ENCODE measurements at regions not wholly inside any gene's neighbourhood (a gene's known extent, or its start where the extent isn't known, plus 50 kb on each side); places are given as distances from the start of the nearest gene placed in this dataset.
"Not testable (repeated sequence)": the region's sequence is repeated elsewhere in the genome, so short reads cannot be mapped to it uniquely, and the experiment has no call there.

GRCh38 chr21:26280148-26280547 is 109.6 kb upstream of the APP start:
- no peaks in the 10 kb centered on the region for H3K36me3 ChIP-seq (ENCODE audit: insufficient read depth, low read length)
- TF ChIP-seq FOXP2 (optimal IDR thresholded peaks at IDR 0.05; ENCODE audit: control extremely low read depth, extremely low read length, insufficient read depth) (no peak), EZH2 (IDR thresholded peaks at IDR 0.05) (no peak), POLR2AphosphoS5 (IDR thresholded peaks at IDR 0.05; ENCODE audit: borderline replicate concordance, low read depth, low read length) (no peak)
- no peaks in the 10 kb centered on the region for H3K9me3 ChIP-seq (ENCODE audit: low read depth, low read length)
- DNase-seq (ENCODE audit: low read depth, low spot score), result no peak
- no peak overlapping the region for H3K9ac ChIP-seq (ENCODE audit: insufficient read length)
- no peak overlapping the region for H3K4me3 ChIP-seq
- H3K27ac ChIP-seq, result peak overlapping the region; percentile 1; the same call in 1 of the 2 replicates

GRCh38 chr21:26275801-26276200 is 105.2 kb upstream of the APP start:
- H3K9me3 ChIP-seq (ENCODE audit: low read depth, low read length), result no peaks in the 10 kb centered on the region; the same call in 1 of the 2 replicates

DNA sequence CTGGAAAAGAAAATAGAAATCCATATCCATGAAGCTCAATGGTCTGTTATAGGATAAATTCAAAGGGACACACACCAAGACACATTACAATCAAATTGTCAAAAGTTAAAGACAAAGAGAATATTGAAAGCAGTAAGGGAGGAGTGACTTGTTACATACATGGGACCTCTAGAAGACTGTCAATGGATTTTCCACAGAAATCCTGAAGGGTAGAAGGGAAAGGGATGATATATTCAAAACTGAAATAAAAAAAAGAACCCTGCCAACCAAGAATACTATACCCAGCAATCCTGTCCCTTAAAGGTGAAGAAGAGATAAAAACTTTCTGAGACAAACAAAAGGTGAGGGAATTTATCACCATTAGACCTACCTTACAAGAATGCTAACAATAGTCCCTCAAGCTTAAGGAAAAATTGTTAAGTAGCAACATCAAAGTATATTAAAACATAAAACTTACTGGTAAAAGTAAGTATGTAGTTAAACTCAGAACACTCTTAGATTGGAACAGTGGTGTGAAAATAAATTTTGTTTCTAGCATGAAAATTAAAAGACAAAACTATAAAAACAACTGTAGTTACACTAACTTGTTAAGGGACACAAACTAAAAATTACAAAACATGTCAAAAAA is 103.2 kb upstream of the APP start:
- Histone ChIP-seq H3K9me3 (ENCODE audit: low read depth, low read length) (no peaks in the 10 kb centered on the region; the same call in 1 of the 2 replicates), H3K4me3 (no peak overlapping the region), H3K27ac (no peak overlapping the region), H3K36me3 (ENCODE audit: insufficient read depth, low read length) (no peaks in the 10 kb centered on the region), H3K9ac (ENCODE audit: insufficient read length) (no peak overlapping the region)
- TF ChIP-seq EZH2 (IDR thresholded peaks at IDR 0.05), result no peak
- no peak for TF ChIP-seq POLR2AphosphoS5 (IDR thresholded peaks at IDR 0.05; ENCODE audit: borderline replicate concordance, low read depth, low read length)
- TF ChIP-seq FOXP2 (optimal IDR thresholded peaks at IDR 0.05; ENCODE audit: control extremely low read depth, extremely low read length, insufficient read depth), result no peak
- DNase-seq (ENCODE audit: low read depth, low spot score), result no peak

More at GRCh38 chr21:26275801-26276200, 105.2 kb upstream of the APP start:
- DNase-seq (ENCODE audit: low read depth, low spot score), result no peak
- no peak overlapping the region for H3K27ac ChIP-seq
- H3K4me3 ChIP-seq, result no peak overlapping the region
- H3K9ac ChIP-seq (ENCODE audit: insufficient read length), result no peak overlapping the region
- no peaks in the 10 kb centered on the region for H3K36me3 ChIP-seq (ENCODE audit: insufficient read depth, low read length)
- TF ChIP-seq EZH2 (IDR thresholded peaks at IDR 0.05) (no peak), FOXP2 (optimal IDR thresholded peaks at IDR 0.05; ENCODE audit: control extremely low read depth, extremely low read length, insufficient read depth) (no peak), POLR2AphosphoS5 (IDR thresholded peaks at IDR 0.05; ENCODE audit: borderline replicate concordance, low read depth, low read length) (no peak)

DNA sequence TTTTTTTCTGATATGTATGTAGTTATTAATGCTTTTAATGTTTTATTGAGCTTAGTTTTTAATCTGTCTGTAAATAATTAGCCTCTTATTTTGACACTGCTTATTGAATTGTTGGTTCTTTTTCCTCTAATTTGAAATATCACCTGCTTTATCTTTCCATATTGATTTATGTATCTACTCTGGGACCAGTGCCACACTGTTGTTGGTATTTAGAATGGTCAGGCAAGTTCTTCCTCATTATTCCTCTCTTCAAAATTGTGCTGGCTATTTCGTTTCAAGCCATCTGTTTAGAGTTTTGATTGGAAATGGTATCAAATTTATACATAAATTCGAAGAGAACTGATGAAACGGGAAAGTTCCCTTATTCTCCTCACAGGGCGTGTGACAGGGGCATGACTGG is 96.8 kb upstream of the APP start:
- Histone ChIP-seq H3K4me3 (no peak overlapping the region), H3K36me3 (ENCODE audit: insufficient read depth, low read length) (no peaks in the 10 kb centered on the region), H3K27ac (no peak overlapping the region), H3K9ac (ENCODE audit: insufficient read length) (no peak overlapping the region), H3K9me3 (ENCODE audit: low read depth, low read length) (no peaks in the 10 kb centered on the region)
- no peak for DNase-seq (ENCODE audit: low read depth, low spot score)
- TF ChIP-seq POLR2AphosphoS5 (IDR thresholded peaks at IDR 0.05; ENCODE audit: borderline replicate concordance, low read depth, low read length), result no peak
- no peak for TF ChIP-seq FOXP2 (optimal IDR thresholded peaks at IDR 0.05; ENCODE audit: control extremely low read depth, extremely low read length, insufficient read depth)

DNA sequence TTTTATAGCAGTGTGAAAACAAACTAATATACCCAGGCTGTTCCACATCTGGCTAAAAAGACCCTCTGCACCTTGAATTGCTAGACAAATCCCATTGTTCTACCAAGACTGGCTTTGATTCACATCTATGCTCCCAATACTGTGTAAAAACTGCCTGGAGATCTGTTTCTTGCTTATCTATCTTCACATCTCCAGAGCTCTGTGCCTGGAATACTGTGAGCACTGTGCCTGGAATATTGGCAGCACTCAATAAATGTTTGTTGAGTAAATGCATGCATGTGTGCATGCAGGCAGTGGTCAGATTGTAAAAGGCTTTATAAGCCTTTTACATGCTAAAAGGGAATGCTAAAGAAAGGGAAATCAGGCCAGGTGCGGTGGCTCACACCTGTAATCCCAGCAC is 75.5 kb upstream of the APP start:
- H3K9ac ChIP-seq (ENCODE audit: insufficient read length), result no peak overlapping the region
- no peak overlapping the region for H3K27ac ChIP-seq
- H3K9me3 ChIP-seq (ENCODE audit: low read depth, low read length), result no peaks in the 10 kb centered on the region
- no peak for TF ChIP-seq POLR2AphosphoS5 (IDR thresholded peaks at IDR 0.05; ENCODE audit: borderline replicate concordance, low read depth, low read length)
- TF ChIP-seq FOXP2 (optimal IDR thresholded peaks at IDR 0.05; ENCODE audit: control extremely low read depth, extremely low read length, insufficient read depth), result no peak
- no peak for TF ChIP-seq EZH2 (IDR thresholded peaks at IDR 0.05)
- no peaks in the 10 kb centered on the region for H3K36me3 ChIP-seq (ENCODE audit: insufficient read depth, low read length)
- H3K4me3 ChIP-seq, result no peak overlapping the region
- no peak for DNase-seq (ENCODE audit: low read depth, low spot score)

GRCh38 chr21:26245428-26245827 is 74.9 kb upstream of the APP start:
- H3K9me3 ChIP-seq (ENCODE audit: low read depth, low read length), result no peaks in the 10 kb centered on the region
- no peak for TF ChIP-seq POLR2AphosphoS5 (IDR thresholded peaks at IDR 0.05; ENCODE audit: borderline replicate concordance, low read depth, low read length)
- no peak for TF ChIP-seq FOXP2 (optimal IDR thresholded peaks at IDR 0.05; ENCODE audit: control extremely low read depth, extremely low read length, insufficient read depth)
- TF ChIP-seq EZH2 (IDR thresholded peaks at IDR 0.05), result no peak
- no peak for DNase-seq (ENCODE audit: low read depth, low spot score)
- no peak overlapping the region for H3K9ac ChIP-seq (ENCODE audit: insufficient read length)
- H3K27ac ChIP-seq, result no peak overlapping the region
- no peak overlapping the region for H3K4me3 ChIP-seq
- no peaks in the 10 kb centered on the region for H3K36me3 ChIP-seq (ENCODE audit: insufficient read depth, low read length)

- H3K36me3 ChIP-seq (ENCODE audit: insufficient read depth, low read length), result no peaks in the 10 kb centered on the region
- TF ChIP-seq EZH2 (IDR thresholded peaks at IDR 0.05) (no peak), FOXP2 (optimal IDR thresholded peaks at IDR 0.05; ENCODE audit: control extremely low read depth, extremely low read length, insufficient read depth) (no peak), POLR2AphosphoS5 (IDR thresholded peaks at IDR 0.05; ENCODE audit: borderline replicate concordance, low read depth, low read length) (no peak)
- no peak overlapping the region for H3K4me3 ChIP-seq
- no peak overlapping the region for H3K27ac ChIP-seq
- no peak for DNase-seq (ENCODE audit: low read depth, low spot score)
- no peak overlapping the region for H3K9ac ChIP-seq (ENCODE audit: insufficient read length)
- H3K9me3 ChIP-seq (ENCODE audit: low read depth, low read length), result no peaks in the 10 kb centered on the region
Measured at GRCh38 chr21:26238646-26239045, 68.1 kb upstream of the APP start.

GRCh38 chr21:26236281-26236680 is 65.7 kb upstream of the APP start:
- H3K9me3 ChIP-seq (ENCODE audit: low read depth, low read length), result no peaks in the 10 kb centered on the region
- no peak overlapping the region for H3K27ac ChIP-seq
- DNase-seq (ENCODE audit: low read depth, low spot score), result no peak
- H3K4me3 ChIP-seq, result no peak overlapping the region
- no peak overlapping the region for H3K9ac ChIP-seq (ENCODE audit: insufficient read length)
- no peaks in the 10 kb centered on the region for H3K36me3 ChIP-seq (ENCODE audit: insufficient read depth, low read length)
- TF ChIP-seq POLR2AphosphoS5 (IDR thresholded peaks at IDR 0.05; ENCODE audit: borderline replicate concordance, low read depth, low read length) (no peak), EZH2 (IDR thresholded peaks at IDR 0.05) (no peak), FOXP2 (optimal IDR thresholded peaks at IDR 0.05; ENCODE audit: control extremely low read depth, extremely low read length, insufficient read depth) (no peak)

GRCh38 chr21:26233297-26233696 is 62.7 kb upstream of the APP start:
- not testable (repeated sequence) for H3K36me3 ChIP-seq (ENCODE audit: insufficient read depth, low read length); H3K4me3 ChIP-seq; H3K9ac ChIP-seq (ENCODE audit: insufficient read length)

DNA sequence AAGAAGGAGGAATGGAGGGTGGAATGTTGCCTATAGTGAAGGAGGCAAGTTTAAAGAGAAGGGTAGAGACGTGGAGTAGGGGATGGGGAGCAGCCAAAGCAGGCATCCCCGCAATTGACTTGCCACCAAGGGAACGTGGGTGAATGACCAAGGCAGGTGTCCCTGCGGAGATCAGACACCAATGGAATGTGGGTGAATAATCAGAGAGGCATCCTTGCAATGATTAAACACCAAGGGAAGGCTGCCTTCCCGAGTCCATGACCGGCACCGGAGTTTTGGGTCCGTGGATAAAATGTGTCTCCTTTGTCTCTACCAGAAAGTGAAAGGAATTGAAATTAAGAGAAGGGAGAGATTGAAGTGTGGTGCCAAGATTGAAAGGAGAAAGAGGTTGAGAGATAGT is 61.9 kb upstream of the APP start:
- not testable (repeated sequence) for H3K9ac ChIP-seq (ENCODE audit: insufficient read length); H3K27ac ChIP-seq; H3K9me3 ChIP-seq (ENCODE audit: low read depth, low read length); DNase-seq (ENCODE audit: low read depth, low spot score); H3K36me3 ChIP-seq (ENCODE audit: insufficient read depth, low read length); H3K4me3 ChIP-seq

More at GRCh38 chr21:26233297-26233696, 62.7 kb upstream of the APP start:
- DNase-seq (ENCODE audit: low read depth, low spot score); H3K27ac ChIP-seq; H3K9me3 ChIP-seq (ENCODE audit: low read depth, low read length): not testable (repeated sequence)

Measured in SK-N-MC (cell line).